Trophoblast cell (in vitro differentiated cells and primary cell): ENCODE measurements at regions not wholly inside any gene's neighbourhood (a gene's known extent, or its start where the extent isn't known, plus 50 kb on each side); places are given as distances from the start of the nearest gene placed in this dataset.

Experiments
- DNase-seq, 2 donors: peaks; one replicate each; pipeline ENCODE4 v3.0.0-alpha.2; 2016
- H2AFZ ChIP-seq: 2 replicates; pipeline ENCODE4 v1.6.1; 2013; ENCODE audit warnings: low read length, moderate library complexity, mild to moderate bottlenecking; ENCODE audit not compliant: insufficient read depth, poor library complexity
- H2AK5ac ChIP-seq: 2 replicates; pipeline ENCODE4 v1.6.1; 2013; ENCODE audit warnings: mild to moderate bottlenecking, low read length
- H2BK120ac ChIP-seq: 2 replicates; pipeline ENCODE4 v1.6.1; 2013; ENCODE audit warnings: low read length, mild to moderate bottlenecking, moderate library complexity; ENCODE audit not compliant: insufficient read depth, poor library complexity
- H2BK12ac ChIP-seq: 2 replicates; pipeline ENCODE4 v1.6.1; 2013; ENCODE audit warnings: mild to moderate bottlenecking, low read length, moderate library complexity
- H2BK5ac ChIP-seq: 2 replicates; pipeline ENCODE4 v1.6.1; 2013; ENCODE audit warnings: low read length, low read depth, moderate library complexity, mild to moderate bottlenecking; ENCODE audit not compliant: poor library complexity
- H3K14ac ChIP-seq: 2 replicates; pipeline ENCODE4 v1.6.1; 2013; ENCODE audit warnings: mild to moderate bottlenecking, low read length
- H3K18ac ChIP-seq: 2 replicates; pipeline ENCODE4 v1.6.1; 2013; ENCODE audit warnings: mild to moderate bottlenecking, low read length
- H3K23ac ChIP-seq: 2 replicates; pipeline ENCODE4 v1.6.1; 2013; ENCODE audit warnings: low read length
- H3K27ac ChIP-seq: 2 replicates; pipeline ENCODE4 v1.5.1; 2013; ENCODE audit warnings: low read depth, mild to moderate bottlenecking, inconsistent platforms, low read length, moderate library complexity
- H3K27me3 ChIP-seq: 2 replicates; pipeline ENCODE4 v1.6.1; 2013; ENCODE audit warnings: inconsistent platforms, mild to moderate bottlenecking, low read length, moderate library complexity; ENCODE audit not compliant: insufficient read depth
- H3K36me3 ChIP-seq, 2 experiments: 1 replicate in 1 of 2; 2 replicates in 1 of 2; pipeline ENCODE4 v1.6.1; 2013; ENCODE audit warnings: low read length in 2 of 2, mild to moderate bottlenecking in 2 of 2, moderate library complexity in 1 of 2; ENCODE audit not compliant: insufficient read depth in 2 of 2, control insufficient read depth in 1 of 2
- H3K4ac ChIP-seq: 2 replicates; pipeline ENCODE4 v1.6.1; 2013; ENCODE audit warnings: low read depth, mild to moderate bottlenecking, low read length, moderate library complexity
- H3K4me1 ChIP-seq, 2 experiments: 1 replicate in 1 of 2; 2 replicates in 1 of 2; pipeline ENCODE4 v1.6.1; 2013; ENCODE audit warnings: low read length in 2 of 2, mild to moderate bottlenecking in 2 of 2, moderate library complexity in 1 of 2; ENCODE audit not compliant: insufficient read depth in 2 of 2, control insufficient read depth in 1 of 2
- H3K4me2 ChIP-seq: 2 replicates; pipeline ENCODE4 v1.6.1; 2013; ENCODE audit warnings: inconsistent platforms, mild to moderate bottlenecking, low read length, moderate library complexity
- H3K4me3 ChIP-seq: 2 replicates; pipeline ENCODE4 v1.5.1; 2013; ENCODE audit warnings: mild to moderate bottlenecking, low read depth, low read length, inconsistent platforms
- H3K79me1 ChIP-seq: one replicate; pipeline ENCODE4 v1.6.1; 2013; ENCODE audit warnings: low read length
- H3K79me2 ChIP-seq: 2 replicates; pipeline ENCODE4 v1.6.1; 2013; ENCODE audit warnings: low read length, mild to moderate bottlenecking; ENCODE audit not compliant: control insufficient read depth, insufficient read depth, poor library complexity
- H3K9ac ChIP-seq: 2 replicates; pipeline ENCODE4 v1.6.1; 2013; ENCODE audit warnings: mild to moderate bottlenecking, low read length
- H3K9me3 ChIP-seq: 2 replicates; pipeline ENCODE4 v1.6.1; 2013; ENCODE audit warnings: low read depth, mild to moderate bottlenecking, control low read depth, inconsistent platforms, low read length; ENCODE audit not compliant: insufficient read depth
- H4K12ac ChIP-seq: 2 replicates; pipeline ENCODE4 v1.6.1; 2013; ENCODE audit warnings: low read depth, mild to moderate bottlenecking, low read length, moderate library complexity
- H4K8ac ChIP-seq: 2 replicates; pipeline ENCODE4 v1.6.1; 2013; ENCODE audit warnings: low read depth, mild to moderate bottlenecking, low read length, moderate library complexity
- H4K91ac ChIP-seq: one replicate; pipeline ENCODE4 v1.6.1; 2013; ENCODE audit warnings: low read depth, mild to moderate bottlenecking, low read length, moderate library complexity
- WGBS: extraction: QIAGEN DNeasy Blood & Tissue Kit; methylation state at CpG from one replicate; pipeline ENCODE4 v1.1.7; 2013; ENCODE audit warnings: missing lambda C conversion rate; ENCODE audit not compliant: insufficient read length, insufficient coverage; ENCODE audit errors: extremely low coverage; 5-methylcytosine and 5-hydroxymethylcytosine counted together

GRCh38 chr2:176614049-176614448 is 344.8 kb downstream of the MTX2 start:
- H3K27me3 ChIP-seq = no peaks in the 10 kb centered on the region
- no peak overlapping the region for H2BK12ac ChIP-seq
- no peak overlapping the region for H3K4ac ChIP-seq
- no CpG with 5 or more reads among the region's 2 CpGs for WGBS
- H3K4me3 ChIP-seq = no peak overlapping the region
- H3K27ac ChIP-seq = no peak overlapping the region
- H2BK120ac ChIP-seq = no peak overlapping the region
- no peak overlapping the region for H4K91ac ChIP-seq
- H3K4me2 ChIP-seq = no peak overlapping the region
- peak in 1 of 2 donors; percentile 53 for DNase-seq
- no peaks in the 10 kb centered on the region for H3K79me1 ChIP-seq
- no peak overlapping the region for H3K18ac ChIP-seq
- no peak overlapping the region for H2AFZ ChIP-seq
- no peaks in the 10 kb centered on the region for H3K4me1 ChIP-seq
- no peak overlapping the region for H3K9ac ChIP-seq
- no peaks in the 10 kb centered on the region for H3K9me3 ChIP-seq
- H4K8ac ChIP-seq = no peak overlapping the region
- no peak overlapping the region for H2BK5ac ChIP-seq
- no peak overlapping the region for H3K14ac ChIP-seq
- no peaks in the 10 kb centered on the region for H3K36me3 ChIP-seq
- no peak overlapping the region for H3K23ac ChIP-seq
- no peak overlapping the region for H2AK5ac ChIP-seq
- H3K79me2 ChIP-seq = no peaks in the 10 kb centered on the region
- no peak overlapping the region for H4K12ac ChIP-seq

- Histone ChIP-seq H4K8ac (no peak overlapping the region), H3K18ac (no peak overlapping the region), H2BK120ac (no peak overlapping the region), H3K4me2 (no peak overlapping the region), H2BK12ac (no peak overlapping the region), H2AFZ (no peak overlapping the region), H3K9ac (no peak overlapping the region), H3K27ac (no peak overlapping the region), H2AK5ac (no peak overlapping the region), H3K79me2 (no peaks in the 10 kb centered on the region), H3K79me1 (no peaks in the 10 kb centered on the region), H3K23ac (no peak overlapping the region), H4K91ac (no peak overlapping the region), H4K12ac (no peak overlapping the region), H3K14ac (no peak overlapping the region), H3K9me3 (no peaks in the 10 kb centered on the region), H2BK5ac (no peak overlapping the region), H3K36me3 (no peaks in the 10 kb centered on the region), H3K4me3 (no peak overlapping the region), H3K27me3 (no peaks in the 10 kb centered on the region), H3K4me1 (no peaks in the 10 kb centered on the region), H3K4ac (no peak overlapping the region)
- peak; percentile 60 to 80 for DNase-seq
- WGBS = no CpG with 5 or more reads among the region's 2 CpGs
These were observed 345.7 kb downstream of the MTX2 start for GRCh38 chr2:176614930-176615329.

GRCh38 chr2:176619504-176619903 is 350.3 kb downstream of the MTX2 start:
- Histone ChIP-seq H3K9me3 (no peaks in the 10 kb centered on the region), H2BK120ac (no peak overlapping the region), H3K23ac (no peak overlapping the region), H3K4me3 (no peak overlapping the region), H3K4ac (no peak overlapping the region), H3K18ac (no peak overlapping the region), H3K79me2 (no peaks in the 10 kb centered on the region), H3K4me1 (no peaks in the 10 kb centered on the region), H3K79me1 (no peaks in the 10 kb centered on the region), H3K4me2 (no peak overlapping the region), H4K12ac (no peak overlapping the region), H2AK5ac (no peak overlapping the region), H3K14ac (no peak overlapping the region), H3K27me3 (no peaks in the 10 kb centered on the region), H3K9ac (no peak overlapping the region), H2AFZ (no peak overlapping the region), H4K8ac (no peak overlapping the region), H3K36me3 (no peaks in the 10 kb centered on the region), H2BK12ac (no peak overlapping the region), H4K91ac (no peak overlapping the region), H3K27ac (no peak overlapping the region), H2BK5ac (no peak overlapping the region)
- no CpG with 5 or more reads among the region's 6 CpGs for WGBS
- DNase-seq = no peak

GRCh38 chr2:176621350-176621749 is 352.1 kb downstream of the MTX2 start:
- no peak overlapping the region for H2AK5ac ChIP-seq
- H3K4me3 ChIP-seq = no peak overlapping the region
- no peak overlapping the region for H2AFZ ChIP-seq
- DNase-seq = no peak
- H4K91ac ChIP-seq = no peak overlapping the region
- no peaks in the 10 kb centered on the region for H3K9me3 ChIP-seq
- H3K27ac ChIP-seq = no peak overlapping the region
- no peak overlapping the region for H2BK5ac ChIP-seq
- H4K8ac ChIP-seq = no peak overlapping the region
- no peaks in the 10 kb centered on the region for H3K4me1 ChIP-seq
- WGBS = no CpG with 5 or more reads among the region's 7 CpGs
- H3K79me2 ChIP-seq = no peaks in the 10 kb centered on the region
- no peak overlapping the region for H3K23ac ChIP-seq
- H3K36me3 ChIP-seq = no peaks in the 10 kb centered on the region
- H2BK12ac ChIP-seq = no peak overlapping the region
- no peaks in the 10 kb centered on the region for H3K79me1 ChIP-seq
- H3K18ac ChIP-seq = no peak overlapping the region
- no peak overlapping the region for H3K9ac ChIP-seq
- no peak overlapping the region for H4K12ac ChIP-seq
- no peak overlapping the region for H3K4ac ChIP-seq
- H3K14ac ChIP-seq = no peak overlapping the region
- no peak overlapping the region for H2BK120ac ChIP-seq
- no peaks in the 10 kb centered on the region for H3K27me3 ChIP-seq
- no peak overlapping the region for H3K4me2 ChIP-seq
